NCI-H748 treated with DMSO at 0.1 percent for 48 hours (cell line): ENCODE measurements at regions not wholly inside any gene's neighbourhood (a gene's known extent, or its start where the extent isn't known, plus 50 kb on each side); places are given as distances from the start of the nearest gene placed in this dataset.
A peak's percentile ranks its signal among the peaks of the same experiment; 100 is the strongest.
"Not testable (repeated sequence)": the region's sequence is repeated elsewhere in the genome, so short reads cannot be mapped to it uniquely, and the experiment has no call there.

Experiments used
- DNase-seq: peaks from one replicate; lab custom pipeline; 2025; lab: John Stamatoyannopoulos, UW

- DNase-seq = no peak
These were observed 144.3 kb downstream of the CHIC2 start for GRCh38 chr4:53920116-53920515.

- DNase-seq = no peak
These were observed 144.9 kb downstream of the CHIC2 start for GRCh38 chr4:53919535-53919934.

- no peak for DNase-seq
These were observed 146.7 kb downstream of the CHIC2 start for GRCh38 chr4:53917729-53918128.

GRCh38 chr4:53916431-53916889 is 147.9 kb downstream of the CHIC2 start:
- no peak for DNase-seq

GRCh38 chr4:53914313-53915016 is 149.9 kb downstream of the CHIC2 start:
- DNase-seq = no peak

- no peak for DNase-seq
These were observed 150.6 kb downstream of the CHIC2 start for GRCh38 chr4:53913771-53914170.

GRCh38 chr4:53912766-53913497 is 151.5 kb downstream of the CHIC2 start:
- DNase-seq = no peak

GRCh38 chr4:53908661-53909078 is 155.7 kb downstream of the CHIC2 start:
- DNase-seq = peak; percentile 50

GRCh38 chr4:53907772-53908171 is 156.6 kb downstream of the CHIC2 start:
- no peak for DNase-seq

GRCh38 chr4:53906606-53907190 is 157.7 kb downstream of the CHIC2 start:
- no peak for DNase-seq

GRCh38 chr4:53905941-53906377 is 158.4 kb downstream of the CHIC2 start:
- DNase-seq = peak; percentile 20

GRCh38 chr4:53905276-53905940 is 159.0 kb downstream of the CHIC2 start:
- DNase-seq = no peak

GRCh38 chr4:53902786-53903185 is 161.6 kb downstream of the CHIC2 start:
- no peak for DNase-seq

GRCh38 chr4:53900271-53900649 is 164.1 kb downstream of the CHIC2 start:
- no peak for DNase-seq

GRCh38 chr4:53899586-53900270 is 164.7 kb downstream of the CHIC2 start:
- DNase-seq = no peak

GRCh38 chr4:53895137-53895536 is 169.3 kb downstream of the CHIC2 start:
- peak; percentile 13 for DNase-seq

- DNase-seq = no peak
These were observed 173.9 kb downstream of the CHIC2 start for GRCh38 chr4:53890461-53890860.

GRCh38 chr4:53889326-53890055 is 174.9 kb downstream of the CHIC2 start:
- DNase-seq = no peak

- no peak for DNase-seq
These were observed 178.3 kb downstream of the CHIC2 start for GRCh38 chr4:53886090-53886489.

- no peak for DNase-seq
These were observed 178.7 kb downstream of the CHIC2 start for GRCh38 chr4:53885668-53886067.

- not testable (repeated sequence) for DNase-seq
These were observed 187.3 kb downstream of the CHIC2 start for GRCh38 chr4:53877096-53877495.
